ENCODE measurements at regions not wholly inside any gene's neighbourhood (a gene's known extent, or its start where the extent isn't known, plus 50 kb on each side); places are given as distances from the start of the nearest gene placed in this dataset.
A peak's percentile ranks its signal among the peaks of the same experiment; 100 is the strongest.

DNA sequence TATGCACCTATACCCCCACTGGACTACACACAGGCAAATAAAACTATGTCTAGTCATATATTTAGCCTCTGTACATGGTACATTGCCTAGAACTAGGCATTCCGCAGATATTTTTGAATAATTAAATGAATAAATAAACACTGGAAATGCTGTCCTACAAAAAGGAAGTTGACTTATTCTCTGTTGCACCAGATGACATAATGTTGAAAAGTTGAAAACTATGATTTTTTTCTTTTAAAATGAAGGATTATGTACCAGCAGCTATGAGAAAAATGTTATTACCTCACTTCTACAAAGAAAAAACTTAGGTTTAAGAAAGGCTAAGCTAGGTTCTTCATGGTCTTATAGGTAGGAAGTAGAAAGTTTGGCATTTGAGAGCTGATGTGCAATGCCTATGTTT, 856.6 kb downstream of the METTL15 start:
- no peak for DNase-seq (ENCODE audit: low read depth)
- no peak overlapping the region for H3K4me3 ChIP-seq (ENCODE audit: low read depth, low read length)
- TF ChIP-seq CTCF (IDR thresholded peaks at IDR 0.05; ENCODE audit: insufficient read depth, low read length) = no peak

GRCh38 chr11:28963187-28963586, 855.0 kb downstream of the METTL15 start:
- TF ChIP-seq CTCF (IDR thresholded peaks at IDR 0.05; ENCODE audit: insufficient read depth, low read length) = no peak
- DNase-seq (ENCODE audit: low read depth) = peak; percentile 53
- H3K4me3 ChIP-seq (ENCODE audit: low read depth, low read length) = no peak overlapping the region

DNA sequence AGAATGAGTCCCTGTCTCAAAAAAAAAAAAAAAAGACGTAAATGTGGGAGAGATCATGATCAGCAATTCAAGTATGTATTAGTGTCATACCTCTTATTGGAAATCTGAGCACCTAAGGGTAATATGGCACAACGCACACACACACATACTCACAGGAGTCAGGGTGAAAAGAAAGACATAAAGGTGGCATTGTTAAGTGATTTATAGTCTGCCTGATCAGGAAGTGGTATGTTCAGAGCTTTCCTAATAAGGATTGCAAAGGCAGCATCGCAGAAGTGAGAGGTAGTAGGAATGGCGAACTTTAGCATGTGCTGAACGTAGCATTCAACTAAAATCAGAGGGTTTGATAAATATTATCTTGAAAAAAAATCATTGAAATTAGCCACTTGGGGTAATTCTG, 854.3 kb downstream of the METTL15 start:
- no peak for DNase-seq (ENCODE audit: low read depth)
- TF ChIP-seq CTCF (IDR thresholded peaks at IDR 0.05; ENCODE audit: insufficient read depth, low read length) = no peak
- no peak overlapping the region for H3K4me3 ChIP-seq (ENCODE audit: low read depth, low read length)

- no peak for TF ChIP-seq CTCF (IDR thresholded peaks at IDR 0.05; ENCODE audit: insufficient read depth, low read length)
- peak; percentile 22 for DNase-seq (ENCODE audit: low read depth)
- no peak overlapping the region for H3K4me3 ChIP-seq (ENCODE audit: low read depth, low read length)
Measured at GRCh38 chr11:28961726-28962125, 853.5 kb downstream of the METTL15 start.

DNA sequence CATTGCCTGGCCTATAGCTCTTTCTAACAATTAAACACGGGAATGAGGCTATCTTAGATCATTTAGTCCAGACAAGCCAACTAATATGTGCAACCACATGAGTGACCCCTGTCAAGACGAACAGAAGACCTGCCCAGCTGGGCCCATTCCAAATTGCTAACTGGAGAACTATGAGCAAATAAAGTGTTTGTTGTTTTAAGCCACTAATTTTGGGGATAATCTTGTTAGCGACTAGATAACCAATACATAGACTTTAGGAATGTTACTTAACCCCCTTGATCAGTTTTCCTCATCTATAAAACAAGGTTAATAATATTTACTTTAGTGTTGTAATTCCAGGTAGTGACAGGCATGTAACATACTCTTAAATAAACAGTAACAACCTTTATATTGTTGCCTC, 848.3 kb downstream of the METTL15 start:
- DNase-seq (ENCODE audit: low read depth) = no peak
- H3K4me3 ChIP-seq (ENCODE audit: low read depth, low read length) = no peak overlapping the region
- TF ChIP-seq CTCF (IDR thresholded peaks at IDR 0.05; ENCODE audit: insufficient read depth, low read length) = no peak

DNA sequence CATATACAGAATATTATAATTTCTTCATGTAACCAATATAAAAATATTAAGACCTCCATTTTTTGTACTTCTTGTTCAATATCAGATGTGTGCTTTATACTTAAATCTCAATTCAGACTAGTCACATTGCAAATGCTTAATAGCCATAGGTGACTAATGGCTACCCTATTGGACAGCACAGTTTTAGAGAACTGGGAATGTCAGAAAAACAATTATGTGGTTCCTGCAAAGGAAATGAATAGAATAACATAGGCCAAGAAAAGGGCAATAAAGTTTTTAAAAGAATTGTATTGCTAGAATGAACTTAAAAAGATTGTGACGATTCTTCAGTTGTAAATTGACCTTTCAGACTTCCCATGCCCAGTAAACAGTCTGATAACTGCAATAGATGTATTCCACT, 843.0 kb downstream of the METTL15 start:
- no peak for DNase-seq (ENCODE audit: low read depth)
- H3K4me3 ChIP-seq (ENCODE audit: low read depth, low read length) = no peak overlapping the region
- TF ChIP-seq CTCF (IDR thresholded peaks at IDR 0.05; ENCODE audit: insufficient read depth, low read length) = no peak

DNA sequence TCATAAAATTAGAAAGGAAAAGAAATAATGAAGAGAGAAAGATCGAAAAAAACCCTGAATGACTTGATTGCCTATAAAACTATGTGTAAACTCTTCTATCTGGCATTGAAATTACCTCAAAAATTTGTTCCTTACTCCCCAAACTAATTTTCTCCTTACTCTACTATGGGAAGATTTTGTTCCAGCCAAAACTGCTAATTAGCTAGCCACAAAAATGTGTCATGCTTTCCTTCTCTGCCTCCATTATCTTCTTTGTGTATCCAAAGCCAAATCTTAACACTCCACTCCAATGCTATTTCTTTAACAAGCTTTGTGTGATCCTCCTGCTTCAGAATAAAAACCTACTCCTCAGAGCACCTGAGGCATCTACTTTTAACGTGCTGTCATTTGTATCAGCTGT, 831.2 kb downstream of the METTL15 start:
- no peak for TF ChIP-seq CTCF (IDR thresholded peaks at IDR 0.05; ENCODE audit: insufficient read depth, low read length)
- peak; percentile 4 for DNase-seq (ENCODE audit: low read depth)

More for the DNA sequence above, 831.2 kb downstream of the METTL15 start:
- H3K4me3 ChIP-seq (ENCODE audit: low read depth, low read length) = no peak overlapping the region
